ENCODE measurements at regions not wholly inside any gene's neighbourhood (a gene's known extent, or its start where the extent isn't known, plus 50 kb on each side); places are given as distances from the start of the nearest gene placed in this dataset.

DNA sequence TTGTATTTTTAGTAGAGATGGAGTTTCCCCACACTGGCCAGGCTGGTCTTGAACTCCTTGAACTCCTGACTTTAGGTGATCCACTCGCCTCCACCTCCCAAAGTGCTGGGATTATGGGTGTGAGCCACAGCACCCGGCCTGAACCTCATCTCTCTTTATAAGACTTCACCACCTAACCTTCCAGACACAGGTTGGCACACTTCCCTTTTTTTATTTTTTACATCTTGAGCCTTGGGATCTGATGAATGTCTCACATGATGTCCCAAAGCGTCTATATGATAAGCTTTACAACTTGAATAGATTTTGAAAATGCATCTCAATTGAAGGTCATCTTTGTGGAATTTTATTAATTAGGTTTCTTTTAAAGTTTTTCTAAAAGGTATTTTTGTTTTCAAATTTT, 172.4 kb upstream of the IVNS1ABP start:
- TF ChIP-seq, protein P1, sequence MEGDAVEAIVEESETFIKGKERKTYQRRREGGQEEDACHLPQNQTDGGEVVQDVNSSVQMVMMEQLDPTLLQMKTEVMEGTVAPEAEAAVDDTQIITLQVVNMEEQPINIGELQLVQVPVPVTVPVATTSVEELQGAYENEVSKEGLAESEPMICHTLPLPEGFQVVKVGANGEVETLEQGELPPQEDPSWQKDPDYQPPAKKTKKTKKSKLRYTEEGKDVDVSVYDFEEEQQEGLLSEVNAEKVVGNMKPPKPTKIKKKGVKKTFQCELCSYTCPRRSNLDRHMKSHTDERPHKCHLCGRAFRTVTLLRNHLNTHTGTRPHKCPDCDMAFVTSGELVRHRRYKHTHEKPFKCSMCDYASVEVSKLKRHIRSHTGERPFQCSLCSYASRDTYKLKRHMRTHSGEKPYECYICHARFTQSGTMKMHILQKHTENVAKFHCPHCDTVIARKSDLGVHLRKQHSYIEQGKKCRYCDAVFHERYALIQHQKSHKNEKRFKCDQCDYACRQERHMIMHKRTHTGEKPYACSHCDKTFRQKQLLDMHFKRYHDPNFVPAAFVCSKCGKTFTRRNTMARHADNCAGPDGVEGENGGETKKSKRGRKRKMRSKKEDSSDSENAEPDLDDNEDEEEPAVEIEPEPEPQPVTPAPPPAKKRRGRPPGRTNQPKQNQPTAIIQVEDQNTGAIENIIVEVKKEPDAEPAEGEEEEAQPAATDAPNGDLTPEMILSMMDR (IDR thresholded peaks at IDR 0.05; ENCODE audit: low read length): no peak
- no peak for TF ChIP-seq EZH2 (IDR thresholded peaks at IDR 0.05; ENCODE audit: borderline replicate concordance, low read length)
